CD14-positive monocyte (primary cell): ENCODE measurements at regions not wholly inside any gene's neighbourhood (a gene's known extent, or its start where the extent isn't known, plus 50 kb on each side); places are given as distances from the start of the nearest gene placed in this dataset.

Experiments used
- DNase-seq, 3 donors: peaks; one replicate each; pipeline ENCODE4 v3.0.0-alpha.2; 2011 to 2022
- H2AFZ ChIP-seq: 2 replicates; pipeline ENCODE4 v1.6.0; 2012; ENCODE audit warnings: mild to moderate bottlenecking, low read depth, low read length, inconsistent platforms; ENCODE audit not compliant: insufficient read depth, poor library complexity, severe bottlenecking
- H3K27ac ChIP-seq, 2 donors: 1 replicate in 1 of 2; 2 replicates in 1 of 2; pipeline ENCODE4 v1.5.1; 2012 to 2013; ENCODE audit warnings: low read length in 2 of 2, control low read depth in 1 of 2, inconsistent platforms in 1 of 2, low read depth in 1 of 2, mild to moderate bottlenecking in 1 of 2
- H3K27me3 ChIP-seq, 2 donors: one replicate each; pipeline versions ENCODE4 v1.6.0 to v1.6.1; 2011 to 2013; ENCODE audit warnings: low read length in 2 of 2; ENCODE audit not compliant: control insufficient read depth in 2 of 2, insufficient read depth in 2 of 2
- H3K36me3 ChIP-seq, 2 donors: replicated peaks in 1 of 2; 1 replicate in 1 of 2; 2 replicates in 1 of 2; pipeline versions ENCODE4 v1.5.1 to v1.6.1; 2012 to 2013; ENCODE audit warnings: low read length in 2 of 2, control low read depth in 1 of 2, inconsistent platforms in 1 of 2, mild to moderate bottlenecking in 1 of 2; ENCODE audit not compliant: insufficient read depth in 2 of 2, control insufficient read depth in 1 of 2
- H3K4me1 ChIP-seq, 2 donors: 1 replicate in 1 of 2; 2 replicates in 1 of 2; pipeline versions ENCODE4 v1.5.1 to v1.6.1; 2012 to 2013; ENCODE audit warnings: low read length in 2 of 2, control low read depth in 1 of 2, inconsistent platforms in 1 of 2, mild to moderate bottlenecking in 1 of 2, moderate library complexity in 1 of 2; ENCODE audit not compliant: insufficient read depth in 2 of 2, control insufficient read depth in 1 of 2
- H3K4me2 ChIP-seq: replicated peaks from 2 replicates; pipeline ENCODE3; 2012; ENCODE audit warnings: low read length, moderate library complexity, mild to moderate bottlenecking; ENCODE audit not compliant: poor library complexity, severe bottlenecking; ENCODE audit errors: extremely low read depth
- H3K4me3 ChIP-seq, 3 experiments: fragments of 200-600 bp in 1 of 3; sonication (generic) in 1 of 3; replicated peaks in 1 of 3; 1 replicate in 2 of 3; 2 replicates in 1 of 3; pipeline ENCODE4 v1.5.1; 2011 to 2013; ENCODE audit warnings: low read length in 3 of 3, mild to moderate bottlenecking in 3 of 3, control low read depth in 2 of 3, low read depth in 2 of 3, inconsistent platforms in 1 of 3, moderate library complexity in 1 of 3
- H3K79me2 ChIP-seq: 2 replicates; pipeline ENCODE4 v1.6.0; 2012; ENCODE audit warnings: mild to moderate bottlenecking, control low read depth, inconsistent platforms, low read length, moderate library complexity; ENCODE audit not compliant: insufficient read depth
- H3K9ac ChIP-seq: 2 replicates; pipeline ENCODE4 v1.6.0; 2017; ENCODE audit warnings: low read length, mild to moderate bottlenecking; ENCODE audit not compliant: insufficient read depth, poor library complexity, severe bottlenecking
- H3K9me3 ChIP-seq, 2 donors: replicated peaks in 1 of 2; 1 replicate in 1 of 2; 2 replicates in 1 of 2; pipeline versions ENCODE4 v1.5.1 to v1.6.1; 2012 to 2013; ENCODE audit warnings: low read length in 2 of 2, control low read depth in 1 of 2; ENCODE audit not compliant: control insufficient read depth in 1 of 2, insufficient read depth in 1 of 2
- H4K20me1 ChIP-seq: 2 replicates; pipeline ENCODE4 v1.6.0; 2012; ENCODE audit warnings: mild to moderate bottlenecking, low read length, control low read depth, moderate library complexity; ENCODE audit not compliant: insufficient read depth
- H3K27ac Mint-ChIP-seq, 7 donors: one replicate each; pipeline ENCODE4 v1.8.0; 2020; ENCODE audit warnings: mild to moderate bottlenecking in 7 of 7, mixed read lengths in 7 of 7, moderate library complexity in 6 of 7, inconsistent platforms in 2 of 7
- H3K27me3 Mint-ChIP-seq, 3 donors: one replicate each; pipeline ENCODE4 v1.8.0; 2021 to 2022; ENCODE audit warnings: low read depth in 3 of 3, mild to moderate bottlenecking in 3 of 3, mixed read lengths in 3 of 3, moderate library complexity in 3 of 3, inconsistent platforms in 1 of 3
- H3K36me3 Mint-ChIP-seq, 2 donors: one replicate each; pipeline ENCODE4 v1.8.0; 2020; ENCODE audit warnings: mixed read lengths in 2 of 2, inconsistent platforms in 1 of 2, mild to moderate bottlenecking in 1 of 2
- H3K4me1 Mint-ChIP-seq: one replicate; pipeline ENCODE4 v1.8.0; 2020; ENCODE audit warnings: mild to moderate bottlenecking, mixed read lengths
- H3K4me3 Mint-ChIP-seq, 2 donors: one replicate each; pipeline ENCODE4 v1.8.0; 2020; ENCODE audit warnings: mild to moderate bottlenecking in 2 of 2, mixed read lengths in 2 of 2, moderate library complexity in 1 of 2
- H3K9me3 Mint-ChIP-seq, 7 donors: one replicate each; pipeline ENCODE4 v1.8.0; 2020 to 2022; ENCODE audit warnings: mixed read lengths in 7 of 7, mild to moderate bottlenecking in 6 of 7, moderate library complexity in 6 of 7, inconsistent platforms in 2 of 7
- WGBS: methylation state at CpG from one replicate; pipeline ENCODE4 v1.1.5; 2013; ENCODE audit warnings: missing lambda C conversion rate; ENCODE audit not compliant: insufficient coverage; 5-methylcytosine and 5-hydroxymethylcytosine counted together
- intact Hi-C, 2 donors: fragments of 100-400 bp; cut with micrococcal nuclease; formaldehyde crosslinking; loops; one replicate each; pipeline versions ENCODE4 v1.15.0 to v1.15.1; 2023
- TF ChIP-seq, protein P1 (sequence below): fragments of 200-600 bp; IDR thresholded peaks from one replicate; pipeline ENCODE4 v1.8.0; 2022; ENCODE audit warnings: antibody characterized with exemption, mild to moderate bottlenecking

DNA sequence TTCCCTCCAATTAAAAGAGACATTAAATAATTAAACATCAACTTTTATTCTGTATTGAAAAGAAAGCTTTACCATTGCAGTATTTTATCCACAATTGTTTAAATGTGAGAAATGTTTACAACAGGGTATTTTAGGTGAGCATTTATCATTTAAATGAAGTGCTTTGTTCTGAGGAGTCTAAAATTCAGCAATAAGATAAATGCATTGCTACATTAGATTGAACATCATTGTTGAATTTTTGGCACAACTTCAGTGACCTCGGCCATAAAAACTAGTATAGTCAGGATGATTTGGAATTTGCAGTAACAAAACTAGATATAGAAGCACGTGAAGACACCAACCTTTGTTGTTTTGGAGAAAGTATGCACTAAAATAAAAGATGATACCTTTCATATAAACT, 692.9 kb downstream of the USP25 start:
- Mint-ChIP-seq H3K9me3 (peaks cover 0 to 4% (median 0%) of the 10 kb centered on the region in 7 donors), H3K27me3 (no peaks in the 10 kb centered on the region), H3K27ac (no peak overlapping the region), H3K4me1 (no peaks in the 10 kb centered on the region), H3K4me3 (no peak overlapping the region), H3K36me3 (no peaks in the 10 kb centered on the region)
- Histone ChIP-seq H3K4me2 (no peak overlapping the region), H3K9me3 (no peaks in the 10 kb centered on the region), H2AFZ (no peak overlapping the region), H3K27me3 (no peaks in the 10 kb centered on the region), H3K4me3 (no peak overlapping the region), H3K4me1 (no peaks in the 10 kb centered on the region), H3K36me3 (no peaks in the 10 kb centered on the region), H4K20me1 (no peaks in the 10 kb centered on the region), H3K27ac (no peak overlapping the region), H3K9ac (no peak overlapping the region), H3K79me2 (no peaks in the 10 kb centered on the region)
- TF ChIP-seq, protein P1, sequence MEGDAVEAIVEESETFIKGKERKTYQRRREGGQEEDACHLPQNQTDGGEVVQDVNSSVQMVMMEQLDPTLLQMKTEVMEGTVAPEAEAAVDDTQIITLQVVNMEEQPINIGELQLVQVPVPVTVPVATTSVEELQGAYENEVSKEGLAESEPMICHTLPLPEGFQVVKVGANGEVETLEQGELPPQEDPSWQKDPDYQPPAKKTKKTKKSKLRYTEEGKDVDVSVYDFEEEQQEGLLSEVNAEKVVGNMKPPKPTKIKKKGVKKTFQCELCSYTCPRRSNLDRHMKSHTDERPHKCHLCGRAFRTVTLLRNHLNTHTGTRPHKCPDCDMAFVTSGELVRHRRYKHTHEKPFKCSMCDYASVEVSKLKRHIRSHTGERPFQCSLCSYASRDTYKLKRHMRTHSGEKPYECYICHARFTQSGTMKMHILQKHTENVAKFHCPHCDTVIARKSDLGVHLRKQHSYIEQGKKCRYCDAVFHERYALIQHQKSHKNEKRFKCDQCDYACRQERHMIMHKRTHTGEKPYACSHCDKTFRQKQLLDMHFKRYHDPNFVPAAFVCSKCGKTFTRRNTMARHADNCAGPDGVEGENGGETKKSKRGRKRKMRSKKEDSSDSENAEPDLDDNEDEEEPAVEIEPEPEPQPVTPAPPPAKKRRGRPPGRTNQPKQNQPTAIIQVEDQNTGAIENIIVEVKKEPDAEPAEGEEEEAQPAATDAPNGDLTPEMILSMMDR: no peak
- WGBS: no CpG with 5 or more reads among the region's 2 CpGs
- intact Hi-C loops: no loop called here
- no peak for DNase-seq

GRCh38 chr21:16423921-16424320, 694.1 kb downstream of the USP25 start:
- Histone ChIP-seq H3K4me3 (no peak overlapping the region), H3K9ac (no peak overlapping the region), H3K36me3 (no peaks in the 10 kb centered on the region), H3K27me3 (no peaks in the 10 kb centered on the region), H2AFZ (no peak overlapping the region), H3K4me1 (no peaks in the 10 kb centered on the region), H3K4me2 (no peak overlapping the region), H3K27ac (no peak overlapping the region), H4K20me1 (no peaks in the 10 kb centered on the region), H3K9me3 (no peaks in the 10 kb centered on the region), H3K79me2 (no peaks in the 10 kb centered on the region)
- WGBS: no CpG with 5 or more reads among the region's 4 CpGs
- TF ChIP-seq, protein P1: no peak
- no peak overlapping the region for H3K4me3 Mint-ChIP-seq
- H3K9me3 Mint-ChIP-seq: peaks cover 0 to 4% (median 0%) of the 10 kb centered on the region in 7 donors
- H3K27me3 Mint-ChIP-seq: no peaks in the 10 kb centered on the region
- no peaks in the 10 kb centered on the region for H3K36me3 Mint-ChIP-seq
- H3K4me1 Mint-ChIP-seq: no peaks in the 10 kb centered on the region
- no peak for DNase-seq
- H3K27ac Mint-ChIP-seq: no peak overlapping the region
- intact Hi-C loops: no loop called here
